OCI-LY1 (cell line): ENCODE measurements at regions not wholly inside any gene's neighbourhood (a gene's known extent, or its start where the extent isn't known, plus 50 kb on each side); places are given as distances from the start of the nearest gene placed in this dataset.

Source experiments
- EZH2 ChIP-seq: fragments of 200-600 bp; sonication (generic), shearing (Covaris generic); IDR thresholded peaks from 2 replicates; pipeline ENCODE4 v1.8.0; 2017; ENCODE audit warnings: borderline replicate concordance, mixed run types, mild to moderate bottlenecking, antibody characterized with exemption, low read length, moderate library complexity, mixed read lengths
- TF ChIP-seq, protein P1 (sequence below): fragments of 200-600 bp; sonication (generic), shearing (Covaris generic); IDR thresholded peaks from 2 replicates; pipeline ENCODE4 v1.5.1; 2017; ENCODE audit warnings: mild to moderate bottlenecking, antibody characterized with exemption, low read length, moderate library complexity, mixed read lengths

DNA sequence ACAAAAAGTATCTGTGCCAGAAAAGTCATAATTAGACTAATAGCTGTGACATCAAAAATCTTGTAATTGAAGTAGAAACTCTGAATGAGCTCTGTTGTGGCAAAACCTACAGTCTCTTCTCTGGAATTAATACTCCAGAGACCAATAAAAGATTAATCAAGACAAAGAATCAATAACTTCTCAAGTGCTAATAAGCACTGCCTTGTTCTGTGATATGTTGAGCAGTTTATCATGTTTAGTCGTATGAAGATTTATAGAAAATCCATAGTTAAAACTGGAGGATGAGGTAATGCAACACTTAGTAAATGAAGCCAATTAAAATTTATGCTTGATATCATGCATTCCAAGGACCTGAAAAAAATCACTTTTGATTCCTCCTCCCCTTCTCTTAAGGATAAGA, 72.3 kb upstream of the RNF32 start:
- TF ChIP-seq, protein P1, sequence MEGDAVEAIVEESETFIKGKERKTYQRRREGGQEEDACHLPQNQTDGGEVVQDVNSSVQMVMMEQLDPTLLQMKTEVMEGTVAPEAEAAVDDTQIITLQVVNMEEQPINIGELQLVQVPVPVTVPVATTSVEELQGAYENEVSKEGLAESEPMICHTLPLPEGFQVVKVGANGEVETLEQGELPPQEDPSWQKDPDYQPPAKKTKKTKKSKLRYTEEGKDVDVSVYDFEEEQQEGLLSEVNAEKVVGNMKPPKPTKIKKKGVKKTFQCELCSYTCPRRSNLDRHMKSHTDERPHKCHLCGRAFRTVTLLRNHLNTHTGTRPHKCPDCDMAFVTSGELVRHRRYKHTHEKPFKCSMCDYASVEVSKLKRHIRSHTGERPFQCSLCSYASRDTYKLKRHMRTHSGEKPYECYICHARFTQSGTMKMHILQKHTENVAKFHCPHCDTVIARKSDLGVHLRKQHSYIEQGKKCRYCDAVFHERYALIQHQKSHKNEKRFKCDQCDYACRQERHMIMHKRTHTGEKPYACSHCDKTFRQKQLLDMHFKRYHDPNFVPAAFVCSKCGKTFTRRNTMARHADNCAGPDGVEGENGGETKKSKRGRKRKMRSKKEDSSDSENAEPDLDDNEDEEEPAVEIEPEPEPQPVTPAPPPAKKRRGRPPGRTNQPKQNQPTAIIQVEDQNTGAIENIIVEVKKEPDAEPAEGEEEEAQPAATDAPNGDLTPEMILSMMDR = no peak
- TF ChIP-seq EZH2 = no peak
